Neural crest cell (in vitro differentiated cells): ENCODE measurements at regions not wholly inside any gene's neighbourhood (a gene's known extent, or its start where the extent isn't known, plus 50 kb on each side); places are given as distances from the start of the nearest gene placed in this dataset.

ENCODE experiments used
- DNase-seq: peaks from one replicate; pipeline ENCODE4 v3.0.0; 2021; ENCODE audit warnings: low read depth, mixed read lengths, low spot score
- H3K27ac Mint-ChIP-seq: one replicate; pipeline ENCODE4 v1.8.0; 2021; ENCODE audit warnings: mild to moderate bottlenecking, mixed read lengths; ENCODE audit not compliant: unreplicated experiment
- H3K27me3 Mint-ChIP-seq: 2 replicates; pipeline ENCODE4 v1.8.0; 2021; ENCODE audit warnings: low read depth, mild to moderate bottlenecking, mixed read lengths
- H3K36me3 Mint-ChIP-seq: 2 replicates; pipeline ENCODE4 v1.8.0; 2021; ENCODE audit warnings: low read depth, mild to moderate bottlenecking, mixed read lengths
- H3K4me1 Mint-ChIP-seq: 2 replicates; pipeline ENCODE4 v1.8.0; 2021; ENCODE audit warnings: mixed read lengths
- H3K4me3 Mint-ChIP-seq: one replicate; pipeline ENCODE4 v1.8.0; 2021; ENCODE audit warnings: mild to moderate bottlenecking, mixed read lengths
- H3K9me3 Mint-ChIP-seq: 2 replicates; pipeline ENCODE4 v1.8.0; 2021; ENCODE audit warnings: mixed read lengths
- CTCF ChIP-seq: fragments of 200-600 bp; sonication (generic); conservative IDR thresholded peaks from 2 replicates; pipeline ENCODE4 v1.5.0; 2021; ENCODE audit warnings: antibody characterized with exemption, mild to moderate bottlenecking

GRCh38 chr6:22053391-22053997 is 243.3 kb downstream of the PRL start:
- H3K9me3 Mint-ChIP-seq = peaks cover 2% of the 10 kb centered on the region
- no peak for TF ChIP-seq CTCF
- no peak for DNase-seq
- peaks cover 10% of the 10 kb centered on the region for H3K36me3 Mint-ChIP-seq
- no peaks in the 10 kb centered on the region for H3K4me1 Mint-ChIP-seq
- no peak overlapping the region for H3K27ac Mint-ChIP-seq
- no peak overlapping the region for H3K4me3 Mint-ChIP-seq
- H3K27me3 Mint-ChIP-seq = no peaks in the 10 kb centered on the region

GRCh38 chr6:22056398-22056797 is 240.4 kb downstream of the PRL start:
- Mint-ChIP-seq H3K4me3 (no peak overlapping the region), H3K27ac (peak overlapping the region; percentile 8), H3K36me3 (peaks cover 7% of the 10 kb centered on the region), H3K9me3 (peaks cover 2% of the 10 kb centered on the region), H3K27me3 (no peaks in the 10 kb centered on the region), H3K4me1 (no peaks in the 10 kb centered on the region)
- TF ChIP-seq CTCF = no peak
- DNase-seq = no peak

GRCh38 chr6:22057962-22058361 is 238.9 kb downstream of the PRL start:
- no peak for DNase-seq
- Mint-ChIP-seq H3K36me3 (peaks cover 7% of the 10 kb centered on the region), H3K27ac (no peak overlapping the region), H3K9me3 (no peaks in the 10 kb centered on the region), H3K4me3 (no peak overlapping the region), H3K27me3 (no peaks in the 10 kb centered on the region), H3K4me1 (no peaks in the 10 kb centered on the region)
- TF ChIP-seq CTCF = no peak

GRCh38 chr6:22059126-22059525 is 237.7 kb downstream of the PRL start:
- H3K9me3 Mint-ChIP-seq = no peaks in the 10 kb centered on the region
- peaks cover 7% of the 10 kb centered on the region for H3K36me3 Mint-ChIP-seq
- H3K27ac Mint-ChIP-seq = no peak overlapping the region
- no peak for TF ChIP-seq CTCF
- no peaks in the 10 kb centered on the region for H3K27me3 Mint-ChIP-seq
- no peak overlapping the region for H3K4me3 Mint-ChIP-seq
- H3K4me1 Mint-ChIP-seq = no peaks in the 10 kb centered on the region
- DNase-seq = no peak

- DNase-seq = no peak
- Mint-ChIP-seq H3K4me3 (no peak overlapping the region), H3K36me3 (peaks cover 7% of the 10 kb centered on the region), H3K9me3 (no peaks in the 10 kb centered on the region), H3K4me1 (no peaks in the 10 kb centered on the region), H3K27me3 (no peaks in the 10 kb centered on the region), H3K27ac (no peak overlapping the region)
- no peak for TF ChIP-seq CTCF
These were observed 236.9 kb downstream of the PRL start for GRCh38 chr6:22059946-22060345.
